ENCODE measurements at regions not wholly inside any gene's neighbourhood (a gene's known extent, or its start where the extent isn't known, plus 50 kb on each side); places are given as distances from the start of the nearest gene placed in this dataset.

DNA sequence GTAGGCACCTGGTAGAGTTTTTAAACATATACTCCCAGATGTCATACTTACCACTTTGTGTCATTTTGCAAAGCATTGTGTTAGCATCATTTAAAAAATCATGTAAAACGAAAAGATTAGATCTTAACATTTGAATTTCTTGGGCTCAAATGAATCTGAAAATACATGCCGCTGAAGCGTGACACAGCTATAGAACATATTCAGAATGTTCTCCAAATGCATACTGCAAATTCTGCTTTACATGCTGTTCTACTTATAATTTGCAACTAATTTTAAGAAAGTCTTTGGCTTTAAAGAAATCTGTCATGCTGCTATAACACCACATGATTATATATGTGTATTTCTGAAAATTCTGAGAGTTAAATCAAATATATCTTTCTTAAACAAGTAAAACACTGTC is 109.2 kb upstream of the CAV2 start:
- H3K27ac ChIP-seq (ENCODE audit: low read depth, low read length, poor library complexity, severe bottlenecking), result no peak overlapping the region
- BruUV-seq (replicated peaks), result no TSS peak
- H3K4me2 ChIP-seq (ENCODE audit: low read length), result no peak overlapping the region
- no peaks in the 10 kb centered on the region for H3K79me2 ChIP-seq (ENCODE audit: insufficient read depth, low read depth, low read length)
- DNase-seq (ENCODE audit: low spot score), result no peak
- TF ChIP-seq, protein P1, sequence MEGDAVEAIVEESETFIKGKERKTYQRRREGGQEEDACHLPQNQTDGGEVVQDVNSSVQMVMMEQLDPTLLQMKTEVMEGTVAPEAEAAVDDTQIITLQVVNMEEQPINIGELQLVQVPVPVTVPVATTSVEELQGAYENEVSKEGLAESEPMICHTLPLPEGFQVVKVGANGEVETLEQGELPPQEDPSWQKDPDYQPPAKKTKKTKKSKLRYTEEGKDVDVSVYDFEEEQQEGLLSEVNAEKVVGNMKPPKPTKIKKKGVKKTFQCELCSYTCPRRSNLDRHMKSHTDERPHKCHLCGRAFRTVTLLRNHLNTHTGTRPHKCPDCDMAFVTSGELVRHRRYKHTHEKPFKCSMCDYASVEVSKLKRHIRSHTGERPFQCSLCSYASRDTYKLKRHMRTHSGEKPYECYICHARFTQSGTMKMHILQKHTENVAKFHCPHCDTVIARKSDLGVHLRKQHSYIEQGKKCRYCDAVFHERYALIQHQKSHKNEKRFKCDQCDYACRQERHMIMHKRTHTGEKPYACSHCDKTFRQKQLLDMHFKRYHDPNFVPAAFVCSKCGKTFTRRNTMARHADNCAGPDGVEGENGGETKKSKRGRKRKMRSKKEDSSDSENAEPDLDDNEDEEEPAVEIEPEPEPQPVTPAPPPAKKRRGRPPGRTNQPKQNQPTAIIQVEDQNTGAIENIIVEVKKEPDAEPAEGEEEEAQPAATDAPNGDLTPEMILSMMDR (conservative IDR thresholded peaks at IDR 0.05; ENCODE audit: low read length), result no peak
- intact Hi-C loops (cut with micrococcal nuclease; ENCODE audit: unreplicated experiment), result no loop called here
- H3K4me1 ChIP-seq (ENCODE audit: insufficient read depth, low read length, poor library complexity, severe bottlenecking), result no peaks in the 10 kb centered on the region
- no peak overlapping the region for H2AFZ ChIP-seq (ENCODE audit: low read length)
- no peaks in the 10 kb centered on the region for H3K9me2 ChIP-seq (ENCODE audit: insufficient read depth, low read length)
- POLR2A ChIA-PET, result no interaction called here
- CTCF ChIA-PET (ENCODE audit: unreplicated experiment), result no interaction called here
- H4K20me1 ChIP-seq (ENCODE audit: insufficient read depth, low read length), result no peaks in the 10 kb centered on the region
- H3K4me3 ChIP-seq (ENCODE audit: low read depth, low read length, poor library complexity, severe bottlenecking), result no peak overlapping the region
- no peaks in the 10 kb centered on the region for H3K9me3 ChIP-seq (ENCODE audit: low read length)
- H3K36me3 ChIP-seq (ENCODE audit: insufficient read depth, low read length), result no peaks in the 10 kb centered on the region

DNA sequence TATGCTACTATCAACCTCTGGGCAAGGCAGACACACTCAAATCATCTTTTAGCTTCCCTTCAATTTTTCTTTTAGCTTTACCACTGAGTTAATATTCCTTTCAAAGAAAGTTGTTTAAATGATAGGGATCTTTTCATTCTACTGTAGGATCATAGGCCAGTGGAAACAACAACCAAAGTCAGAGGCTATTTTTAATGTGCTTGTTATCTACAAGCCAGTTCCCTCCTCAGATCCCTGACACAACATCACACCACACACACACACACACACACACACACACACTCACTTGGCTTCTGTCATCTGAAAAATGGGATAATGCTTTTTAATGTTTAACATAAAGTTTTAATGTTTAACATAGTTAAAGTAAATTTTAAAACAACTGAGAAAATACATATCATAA is 106.7 kb upstream of the CAV2 start:
- Histone ChIP-seq H3K36me3 (ENCODE audit: insufficient read depth, low read length) (no peaks in the 10 kb centered on the region), H2AFZ (ENCODE audit: low read length) (no peak overlapping the region), H4K20me1 (ENCODE audit: insufficient read depth, low read length) (no peaks in the 10 kb centered on the region), H3K9me2 (ENCODE audit: insufficient read depth, low read length) (no peaks in the 10 kb centered on the region), H3K4me3 (ENCODE audit: low read depth, low read length, poor library complexity, severe bottlenecking) (no peak overlapping the region), H3K4me1 (ENCODE audit: insufficient read depth, low read length, poor library complexity, severe bottlenecking) (no peaks in the 10 kb centered on the region), H3K9me3 (ENCODE audit: low read length) (no peaks in the 10 kb centered on the region), H3K79me2 (ENCODE audit: insufficient read depth, low read depth, low read length) (no peaks in the 10 kb centered on the region), H3K27ac (ENCODE audit: low read depth, low read length, poor library complexity, severe bottlenecking) (no peak overlapping the region), H3K4me2 (ENCODE audit: low read length) (no peak overlapping the region)
- BruUV-seq (replicated peaks), result no TSS peak
- ChIA-PET POLR2A (interaction anchor here (0.7 kb wide), 1 partner anchor 506 kb away, joined by 3 read pairs; no protein-coding TSS in a partner anchor), CTCF (ENCODE audit: unreplicated experiment) (no interaction called here)
- intact Hi-C loops (cut with micrococcal nuclease; ENCODE audit: unreplicated experiment), result no loop called here
- no peak for DNase-seq (ENCODE audit: low spot score)
- TF ChIP-seq, protein P1 (conservative IDR thresholded peaks at IDR 0.05; ENCODE audit: low read length), result no peak
- TF ChIP-seq EZH2phosphoT487 (IDR thresholded peaks at IDR 0.05; ENCODE audit: borderline replicate concordance, low read depth, low read length), result no peak

DNA sequence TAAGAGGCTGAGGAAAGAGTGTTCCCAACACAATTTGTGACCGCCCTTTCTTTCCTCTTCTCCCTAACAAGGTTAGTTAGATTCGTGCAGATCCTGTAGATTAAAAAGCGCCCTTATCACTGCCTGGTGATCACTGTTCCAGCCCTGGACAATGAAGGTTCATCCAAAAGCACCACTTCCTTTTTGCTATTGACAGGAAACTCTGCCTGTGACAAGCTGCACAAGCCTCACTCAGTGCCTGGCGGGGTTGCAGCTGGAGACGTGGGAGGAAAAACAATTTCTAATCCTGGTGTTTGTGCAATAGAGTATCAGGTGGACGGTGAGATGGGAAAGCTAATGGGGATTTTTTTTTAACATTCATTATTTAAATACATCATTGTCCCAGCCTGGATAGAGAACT is 105.9 kb upstream of the CAV2 start:
- no peak for DNase-seq (ENCODE audit: low spot score)
- no TSS peak for BruUV-seq (replicated peaks)
- no peaks in the 10 kb centered on the region for H4K20me1 ChIP-seq (ENCODE audit: insufficient read depth, low read length)
- no peaks in the 10 kb centered on the region for H3K9me3 ChIP-seq (ENCODE audit: low read length)
- TF ChIP-seq, protein P1 (conservative IDR thresholded peaks at IDR 0.05; ENCODE audit: low read length), result no peak
- TF ChIP-seq EZH2phosphoT487 (IDR thresholded peaks at IDR 0.05; ENCODE audit: borderline replicate concordance, low read depth, low read length), result no peak
- ChIA-PET POLR2A (no interaction called here), CTCF (ENCODE audit: unreplicated experiment) (no interaction called here)
- H3K4me3 ChIP-seq (ENCODE audit: low read depth, low read length, poor library complexity, severe bottlenecking), result no peak overlapping the region
- H3K79me2 ChIP-seq (ENCODE audit: insufficient read depth, low read depth, low read length), result no peaks in the 10 kb centered on the region
- intact Hi-C loops (cut with micrococcal nuclease; ENCODE audit: unreplicated experiment), result no loop called here
- no peak overlapping the region for H3K4me2 ChIP-seq (ENCODE audit: low read length)
- no peak overlapping the region for H2AFZ ChIP-seq (ENCODE audit: low read length)
- H3K4me1 ChIP-seq (ENCODE audit: insufficient read depth, low read length, poor library complexity, severe bottlenecking), result no peaks in the 10 kb centered on the region
- H3K27ac ChIP-seq (ENCODE audit: low read depth, low read length, poor library complexity, severe bottlenecking), result no peak overlapping the region
- H3K9me2 ChIP-seq (ENCODE audit: insufficient read depth, low read length), result no peaks in the 10 kb centered on the region
- no peaks in the 10 kb centered on the region for H3K36me3 ChIP-seq (ENCODE audit: insufficient read depth, low read length)

Measured in OCI-LY7 (cell line).